Uterus (tissue), 3 donors: ENCODE measurements at regions not wholly inside any gene's neighbourhood (a gene's known extent, or its start where the extent isn't known, plus 50 kb on each side); places are given as distances from the start of the nearest gene placed in this dataset.
A peak's percentile ranks its signal among the peaks of the same experiment; 100 is the strongest.
"Not testable (repeated sequence)": the region's sequence is repeated elsewhere in the genome, so short reads cannot be mapped to it uniquely, and the experiment has no call there.

Experiments
- DNase-seq, 2 donors: peaks; one replicate each; pipeline ENCODE4 v3.0.0-alpha.2; 2019 to 2020
- H3K27ac ChIP-seq, 2 donors: fragments of 200-600 bp; sonication (generic); 1 replicate in 1 of 2; 2 replicates in 1 of 2; pipeline ENCODE4 v1.5.1; 2016 to 2018
- H3K27me3 ChIP-seq, 2 donors: fragments of 200-600 bp; sonication (generic); one replicate each; pipeline ENCODE4 v1.5.1; 2018 to 2019; ENCODE audit warnings: control low read depth in 1 of 2
- H3K36me3 ChIP-seq, 2 donors: fragments of 200-600 bp; sonication (generic); one replicate each; pipeline ENCODE4 v1.5.1; 2019; ENCODE audit warnings: control low read depth in 1 of 2
- H3K4me1 ChIP-seq, 2 donors: fragments of 200-600 bp; sonication (generic); one replicate each; pipeline ENCODE4 v1.5.1; 2018 to 2019; ENCODE audit warnings: control low read depth in 1 of 2
- H3K4me3 ChIP-seq, 2 donors: fragments of 200-600 bp; sonication (generic); 1 replicate in 1 of 2; 2 replicates in 1 of 2; pipeline ENCODE4 v1.5.1; 2018 to 2019; ENCODE audit warnings: mild to moderate bottlenecking in 1 of 2
- H3K9me3 ChIP-seq, 2 donors: fragments of 200-600 bp; sonication (generic); one replicate each; pipeline ENCODE4 v1.5.1; 2019; ENCODE audit warnings: control low read depth in 1 of 2
- CTCF ChIP-seq, 4 experiments: fragments of 200-600 bp in 2 of 4; fragments of 450-650 bp in 2 of 4; sonication (generic) in 2 of 4; IDR thresholded peaks; one replicate each; pipeline ENCODE4 v1.5.1; 2016 to 2019; ENCODE audit warnings: antibody characterized with exemption in 4 of 4, mild to moderate bottlenecking in 2 of 4, moderate library complexity in 1 of 4
- POLR2A ChIP-seq, 2 donors: fragments of 450-650 bp; IDR thresholded peaks; one replicate each; pipeline ENCODE4 v1.6.1; 2016; ENCODE audit warnings: antibody characterized with exemption in 2 of 2, mild to moderate bottlenecking in 1 of 2, moderate library complexity in 1 of 2
- intact Hi-C: fragments of 100-400 bp; cut with DNase I; formaldehyde crosslinking; loops from one replicate; pipeline ENCODE4 v1.15.1; 2023; ENCODE audit warnings: low total_unique reads
- donor health status: DM: yes; HTN: yes; CAD: no.

- Histone ChIP-seq H3K36me3 (no peaks in the 10 kb centered on the region), H3K4me3 (peak overlapping the region; percentile 8 to 9), H3K27me3 (no peaks in the 10 kb centered on the region), H3K27ac (peak overlapping the region; percentile 86 to 91), H3K4me1 (peaks cover 0 to 3% of the 10 kb centered on the region in 2 donors), H3K9me3 (peaks cover 0 to 6% of the 10 kb centered on the region in 2 donors)
- DNase-seq = no peak
- intact Hi-C loops = no loop called here
- TF ChIP-seq POLR2A (IDR thresholded peaks at IDR 0.05) (no peak), CTCF (IDR thresholded peaks at IDR 0.05) (peak in 1 of 4 experiments; percentile 11)
Measured at GRCh38 chr21:16117851-16118590, 388.2 kb downstream of the USP25 start.

DNA sequence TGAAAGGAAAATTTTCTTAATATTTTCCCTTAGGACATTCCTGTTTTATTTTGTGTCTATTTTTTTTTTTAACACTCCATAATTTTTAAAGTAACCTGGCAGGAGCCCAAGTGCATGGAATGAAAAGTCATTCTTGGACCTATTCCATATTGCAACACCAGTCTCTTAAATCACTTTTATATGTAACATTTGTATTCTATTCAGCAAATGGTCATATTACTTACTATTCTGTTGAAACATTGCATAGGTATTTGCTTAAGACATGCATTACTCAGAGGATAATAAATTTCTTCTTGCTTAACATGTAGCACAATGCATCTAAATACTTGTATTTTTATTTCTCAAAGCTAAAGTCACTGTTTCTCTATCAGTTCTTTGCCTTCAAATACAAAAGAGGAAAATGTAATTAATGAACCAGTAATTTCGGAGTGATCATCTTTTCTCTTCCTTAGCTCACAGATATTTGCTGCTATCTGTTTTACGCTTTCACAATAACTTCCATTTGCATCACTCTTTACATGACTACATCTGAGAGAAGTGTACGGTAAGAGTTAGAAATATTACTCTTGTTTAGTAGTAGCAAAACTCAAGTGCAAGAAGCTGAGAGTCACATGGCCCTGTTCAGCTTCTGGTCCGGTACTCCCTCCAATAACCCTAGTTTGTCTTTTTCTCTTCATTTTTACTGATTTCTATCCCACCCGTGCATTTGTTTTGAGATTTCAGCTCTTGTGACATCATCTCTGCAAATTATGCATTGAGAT, 394.8 kb downstream of the USP25 start:
- peak overlapping the region; percentile 15 to 20 for H3K4me3 ChIP-seq

DNA sequence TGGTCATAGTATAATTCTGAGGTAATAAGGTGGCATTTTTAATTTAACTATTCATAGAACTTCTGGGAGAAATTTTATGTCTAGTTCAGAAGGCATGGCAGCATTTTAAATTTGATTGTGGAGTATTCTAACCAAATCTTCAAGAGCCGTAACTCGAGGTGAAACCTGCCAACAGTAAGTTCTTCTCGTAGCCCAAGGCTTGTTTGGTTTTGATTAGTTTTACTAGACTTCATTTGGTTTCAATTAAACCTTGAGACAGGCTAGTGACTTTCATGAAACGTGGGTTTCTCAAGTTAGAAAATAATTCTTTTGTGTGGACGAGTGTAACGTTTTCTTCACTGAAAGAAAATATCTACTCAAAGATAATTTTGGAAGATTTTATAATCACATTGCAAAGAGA, 395.5 kb downstream of the USP25 start:
- no peak for TF ChIP-seq POLR2A (IDR thresholded peaks at IDR 0.05)
- no peak for TF ChIP-seq CTCF (IDR thresholded peaks at IDR 0.05)
- H3K4me3 ChIP-seq = peak overlapping the region; percentile 15 to 20
- H3K27ac ChIP-seq = peak overlapping the region; percentile 86 to 91
- no peaks in the 10 kb centered on the region for H3K9me3 ChIP-seq
- no peaks in the 10 kb centered on the region for H3K27me3 ChIP-seq
- intact Hi-C loops = no loop called here
- no peaks in the 10 kb centered on the region for H3K36me3 ChIP-seq
- DNase-seq = no peak
- H3K4me1 ChIP-seq = no peaks in the 10 kb centered on the region

More for the DNA sequence above, 394.8 kb downstream of the USP25 start:
- H3K27me3 ChIP-seq = no peaks in the 10 kb centered on the region
- TF ChIP-seq CTCF (IDR thresholded peaks at IDR 0.05) (no peak), POLR2A (IDR thresholded peaks at IDR 0.05) (peak in 1 of 2 donors; percentile 18)
- peak in 1 of 2 donors; percentile 62 for DNase-seq
- intact Hi-C loops = no loop called here
- no peaks in the 10 kb centered on the region for H3K4me1 ChIP-seq
- peak overlapping the region; percentile 86 to 91 for H3K27ac ChIP-seq
- no peaks in the 10 kb centered on the region for H3K36me3 ChIP-seq
- no peaks in the 10 kb centered on the region for H3K9me3 ChIP-seq

DNA sequence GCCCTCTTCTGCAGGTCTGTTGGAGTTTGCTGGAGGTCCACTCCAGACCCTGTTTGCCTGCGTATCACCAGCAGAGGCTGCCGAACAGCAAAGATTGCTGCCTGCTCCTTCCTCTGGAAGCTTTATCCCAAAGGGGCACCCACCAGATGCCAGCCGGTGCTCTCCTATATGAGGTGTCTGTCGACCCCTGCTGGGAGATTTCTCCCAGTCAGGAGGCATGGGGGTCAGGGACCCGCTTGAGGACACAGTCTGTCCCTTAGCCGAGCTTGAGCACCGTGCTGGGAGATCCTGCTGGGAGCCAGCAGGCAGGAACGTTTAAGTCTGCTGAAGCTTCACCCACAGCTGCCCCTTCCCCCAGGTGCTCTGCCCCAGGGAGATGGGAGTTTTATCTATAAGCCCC, 402.7 kb downstream of the USP25 start:
- H3K4me3 ChIP-seq, H3K4me1 ChIP-seq, H3K27me3 ChIP-seq, H3K9me3 ChIP-seq, intact Hi-C loops, DNase-seq, H3K36me3 ChIP-seq: not testable (repeated sequence)
- peak overlapping the region in 1 of 2 donors; percentile 10 for H3K27ac ChIP-seq

DNA sequence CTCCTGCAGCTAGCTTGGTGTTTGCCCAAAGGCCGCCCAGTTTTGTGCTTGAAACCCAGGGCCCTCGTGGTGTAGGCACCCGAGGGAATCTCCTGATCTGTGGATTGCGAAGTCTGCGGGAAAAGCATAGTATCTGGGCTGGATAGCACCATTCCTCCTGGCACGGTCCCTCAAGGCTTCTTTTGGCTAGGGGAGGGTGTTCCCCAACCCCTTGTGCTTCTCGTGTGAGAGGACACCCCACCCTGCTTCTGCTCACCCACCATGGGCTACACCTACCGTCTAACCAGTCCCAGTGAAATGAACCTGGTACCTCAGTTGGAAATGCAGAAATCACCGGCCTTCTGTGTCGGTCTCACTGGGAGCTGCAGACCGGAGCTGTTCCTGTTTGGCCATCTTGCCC, 403.5 kb downstream of the USP25 start:
- Histone ChIP-seq H3K36me3 (no peaks in the 10 kb centered on the region), H3K27ac (peak overlapping the region; percentile 36 to 57), H3K4me3 (no peak overlapping the region), H3K4me1 (no peaks in the 10 kb centered on the region), H3K9me3 (no peaks in the 10 kb centered on the region), H3K27me3 (no peaks in the 10 kb centered on the region)
- TF ChIP-seq CTCF (IDR thresholded peaks at IDR 0.05) (no peak), POLR2A (IDR thresholded peaks at IDR 0.05) (no peak)
- intact Hi-C loops = no loop called here
- no peak for DNase-seq
